Colon (tissue), 2 donors: ENCODE measurements at regions not wholly inside any gene's neighbourhood (a gene's known extent, or its start where the extent isn't known, plus 50 kb on each side); places are given as distances from the start of the nearest gene placed in this dataset.
"Not testable (repeated sequence)": the region's sequence is repeated elsewhere in the genome, so short reads cannot be mapped to it uniquely, and the experiment has no call there.

Source experiments
- FAIRE-seq: peaks from 2 replicates; lab custom pipeline; 2012; peaks lifted over from hg19 to GRCh38; lab: Jason Lieb, UNC
- donor health status: control.
- donor health status: control.

DNA sequence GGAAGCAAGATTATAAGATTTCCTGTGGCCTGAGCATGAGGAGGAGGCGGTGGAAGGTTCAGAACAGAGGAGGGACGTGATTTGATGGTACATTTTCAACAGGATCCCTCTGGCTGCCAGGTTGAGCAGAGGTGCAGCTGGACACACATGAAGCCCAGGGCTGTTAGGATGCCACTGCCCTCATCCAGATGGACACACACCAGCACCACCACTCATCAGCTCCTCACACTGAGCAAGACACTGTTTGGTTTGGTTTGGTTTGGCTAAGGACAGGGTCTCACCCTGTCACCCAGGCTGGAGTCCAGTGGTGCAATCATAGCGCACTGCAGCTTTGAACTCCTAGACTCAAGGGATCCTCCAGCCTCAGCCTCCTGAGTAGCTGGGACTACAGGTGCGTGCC is 402.6 kb upstream of the C16orf82 start:
- FAIRE-seq = no peak

GRCh38 chr16:26665166-26665939 is 401.4 kb upstream of the C16orf82 start:
- no peak for FAIRE-seq

DNA sequence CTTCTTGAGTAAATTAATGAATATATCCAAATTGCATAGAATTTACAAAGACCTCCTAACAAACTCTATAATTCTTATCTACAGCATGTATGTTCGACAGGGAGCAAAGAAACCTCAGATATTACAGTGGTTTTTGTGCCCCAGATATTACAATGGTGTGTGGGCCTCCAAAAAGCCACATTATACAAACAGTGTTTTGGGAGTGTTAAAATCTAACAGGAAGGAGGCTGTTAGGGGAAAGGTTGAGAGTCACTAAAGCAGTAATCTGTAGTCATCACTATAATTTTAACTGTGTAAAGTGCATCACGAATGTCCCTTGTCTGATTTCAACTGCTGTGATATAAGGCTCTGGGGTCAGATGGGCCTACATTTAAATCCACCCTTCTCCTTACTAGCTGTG is 400.2 kb upstream of the C16orf82 start:
- no peak for FAIRE-seq

- FAIRE-seq = no peak
Measured at GRCh38 chr16:26667307-26667706, 399.4 kb upstream of the C16orf82 start.

DNA sequence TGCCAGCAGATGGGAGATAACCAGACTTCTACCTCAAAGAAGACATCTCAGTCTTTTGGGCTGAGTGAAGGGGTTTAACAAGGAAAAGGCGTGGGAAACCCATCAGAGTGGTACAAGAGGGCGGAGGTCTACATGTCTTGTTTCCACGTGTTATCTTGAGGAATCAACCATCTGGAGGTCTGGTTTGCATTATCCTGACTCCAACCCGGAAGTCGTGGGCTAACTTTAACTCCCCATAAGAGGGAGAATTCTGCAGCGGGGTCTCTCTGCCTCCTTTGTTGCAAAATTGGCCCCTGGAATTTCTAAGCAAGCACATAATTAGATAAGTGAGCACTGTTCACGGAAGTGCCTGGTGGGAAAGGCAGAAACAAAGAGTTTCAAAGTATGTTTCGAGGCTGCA is 398.7 kb upstream of the C16orf82 start:
- FAIRE-seq = no peak

GRCh38 chr16:26672206-26672605 is 394.5 kb upstream of the C16orf82 start:
- FAIRE-seq = no peak

DNA sequence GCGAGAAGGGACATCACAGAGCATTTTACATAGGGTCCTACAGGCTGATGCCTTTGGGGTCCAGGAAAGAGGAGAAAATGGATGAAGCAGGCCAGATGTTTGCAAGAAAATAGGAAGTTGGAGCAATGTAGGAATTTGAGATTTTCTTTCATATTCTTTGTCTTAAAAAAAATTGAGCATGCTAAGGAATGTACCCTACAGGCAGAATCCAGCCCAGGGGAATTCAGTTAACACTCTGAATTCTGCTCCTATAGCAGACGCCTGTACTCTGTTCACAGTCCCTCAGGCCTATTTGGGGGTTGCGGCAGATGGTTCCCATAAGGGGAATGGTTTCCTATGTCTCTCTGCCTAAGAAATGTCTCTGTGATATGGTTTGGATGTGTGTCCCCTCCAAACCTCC is 393.7 kb upstream of the C16orf82 start:
- no peak for FAIRE-seq

DNA sequence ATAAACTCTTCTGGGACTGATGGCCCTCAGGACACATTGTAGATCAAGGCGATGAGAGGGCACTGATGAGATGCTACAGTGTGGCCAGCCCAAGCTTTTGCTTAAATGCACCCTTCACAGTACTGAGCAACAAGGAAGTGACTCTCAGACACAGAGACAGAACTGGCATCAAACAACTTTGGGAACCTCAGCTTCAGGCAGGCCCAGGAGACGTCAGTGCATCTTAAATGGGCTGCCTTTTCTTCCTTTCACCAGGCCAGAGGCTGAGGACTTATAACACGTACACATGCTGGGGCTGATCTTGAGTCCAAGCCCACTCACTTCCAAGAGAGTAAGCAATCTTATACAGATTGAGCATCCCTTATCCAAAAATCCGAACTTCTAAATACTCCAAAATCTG is 386.1 kb upstream of the C16orf82 start:
- no peak for FAIRE-seq

DNA sequence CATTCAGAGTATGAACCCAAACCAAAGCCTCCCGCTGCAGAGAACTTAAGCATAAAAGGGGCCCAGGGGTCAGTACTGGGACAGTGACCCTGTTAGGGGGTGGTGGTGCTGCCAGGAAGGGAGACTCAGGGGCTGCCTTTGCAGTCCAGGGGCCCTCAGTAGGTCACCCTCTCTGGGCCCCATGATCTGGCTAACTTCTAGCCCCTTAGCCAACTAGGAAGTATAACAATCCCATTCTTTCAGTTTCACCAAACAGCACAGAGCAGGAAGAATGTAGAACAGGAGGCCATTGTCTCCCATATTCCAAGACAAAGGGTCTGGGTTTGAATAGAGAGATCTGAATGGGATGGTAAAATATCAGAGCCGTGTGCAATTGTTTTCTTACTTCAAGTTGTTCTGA is 378.6 kb upstream of the C16orf82 start:
- FAIRE-seq = no peak

DNA sequence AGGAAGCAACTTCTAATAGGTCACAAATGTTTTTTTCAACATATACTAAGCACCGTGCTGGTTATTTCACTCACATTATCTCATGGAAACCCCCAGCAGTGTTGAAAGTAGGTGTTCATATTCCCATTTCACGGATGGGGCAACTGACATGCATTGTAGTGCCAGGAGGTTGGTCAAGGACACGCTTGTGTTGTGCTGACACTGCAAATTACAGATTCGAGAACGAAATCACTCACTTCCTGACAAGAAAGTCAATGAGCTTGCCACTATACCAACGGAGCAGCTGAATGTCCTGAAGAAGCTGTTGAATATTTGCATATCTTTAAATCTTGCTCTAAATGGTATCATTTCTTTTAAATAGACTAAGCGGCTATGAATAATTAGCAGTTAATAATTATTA is 378.0 kb upstream of the C16orf82 start:
- no peak for FAIRE-seq

GRCh38 chr16:26692658-26693057 is 374.1 kb upstream of the C16orf82 start:
- no peak for FAIRE-seq

DNA sequence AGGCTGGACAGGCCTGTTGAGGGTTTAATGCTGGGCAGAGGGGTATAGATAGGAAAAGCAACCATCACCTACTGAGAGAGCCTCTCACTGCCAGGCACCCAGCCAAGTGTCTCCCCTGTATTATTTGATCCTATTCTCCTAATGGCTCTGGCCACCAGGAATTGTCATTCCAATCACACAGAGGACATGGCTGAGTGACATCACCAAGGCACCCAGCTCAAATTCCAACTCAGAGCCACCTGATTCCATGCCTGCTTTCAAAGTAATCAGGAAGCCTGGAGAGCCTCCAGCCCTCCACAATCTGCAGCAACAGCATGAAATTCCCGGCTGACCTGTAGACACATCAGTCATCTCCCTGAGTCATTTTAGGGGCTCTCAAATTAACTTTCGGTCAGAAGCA is 368.9 kb upstream of the C16orf82 start:
- no peak for FAIRE-seq

- FAIRE-seq = no peak
Measured at GRCh38 chr16:26700250-26700649, 366.5 kb upstream of the C16orf82 start.

DNA sequence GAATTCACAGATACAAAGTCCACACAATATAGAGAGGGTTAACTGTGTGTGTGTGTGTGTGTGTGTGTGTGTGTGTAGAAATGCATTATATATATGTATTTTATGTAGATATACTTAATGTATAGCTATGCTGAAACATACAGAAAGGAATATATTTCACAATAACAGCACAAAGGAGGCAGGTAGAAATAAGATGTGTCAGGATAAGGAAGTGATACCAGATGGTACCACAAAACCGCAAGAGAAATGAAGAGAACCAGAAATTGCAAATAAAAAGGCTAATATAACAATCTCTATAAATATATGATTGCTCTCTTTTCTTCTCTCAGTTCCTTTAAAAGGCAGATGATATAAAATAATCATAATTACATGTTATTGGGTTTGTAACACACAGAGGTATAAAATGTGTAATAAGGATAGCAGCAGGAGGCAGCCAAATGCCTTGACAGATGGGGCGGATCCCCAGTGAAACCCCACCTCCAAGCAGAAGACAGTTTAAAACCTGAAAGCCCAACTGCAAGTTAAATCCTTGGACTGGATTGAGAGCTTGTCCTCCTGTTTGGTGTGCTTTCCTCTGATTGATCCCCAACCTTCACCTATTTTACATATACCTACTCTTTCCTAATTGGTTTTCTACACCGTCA is 365.4 kb upstream of the C16orf82 start:
- no peak for FAIRE-seq

DNA sequence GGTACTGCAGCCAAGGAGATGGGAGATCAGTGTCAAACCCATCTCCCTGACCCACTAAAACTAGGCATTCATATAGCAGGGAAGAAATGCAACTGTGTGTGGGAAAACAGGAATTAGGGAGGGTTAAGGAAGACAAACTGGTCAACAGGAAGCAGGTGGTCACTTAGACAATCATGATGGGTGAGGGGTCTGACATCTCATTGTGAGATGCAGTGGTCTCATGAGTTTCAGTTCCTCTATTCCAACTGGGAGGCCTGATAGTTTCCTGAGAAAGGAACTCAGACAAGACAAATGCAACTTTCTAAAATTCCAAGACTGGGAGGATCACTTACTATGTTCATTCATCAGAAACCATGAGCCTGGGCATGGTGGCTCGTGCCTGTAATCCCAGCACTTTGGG is 361.4 kb upstream of the C16orf82 start:
- FAIRE-seq = no peak

DNA sequence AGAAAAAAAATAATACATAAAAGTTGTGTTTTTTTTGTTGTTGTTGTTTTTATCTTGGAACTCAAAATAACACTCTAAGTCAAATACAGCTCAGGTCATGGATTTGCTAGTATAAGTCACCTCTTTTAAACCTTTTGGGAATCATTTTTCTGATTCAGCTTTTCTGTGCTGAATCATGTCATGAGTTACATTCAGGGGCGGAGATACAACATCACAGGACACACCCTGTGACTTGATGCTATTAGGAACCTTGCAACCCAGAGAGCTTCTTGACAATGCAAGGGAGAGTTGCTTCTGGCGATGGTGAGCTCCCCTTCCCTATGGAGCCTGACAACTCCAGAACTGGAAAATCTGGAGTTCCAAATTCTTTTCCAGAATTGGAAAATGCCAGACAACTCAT is 358.3 kb upstream of the C16orf82 start:
- FAIRE-seq = no peak

DNA sequence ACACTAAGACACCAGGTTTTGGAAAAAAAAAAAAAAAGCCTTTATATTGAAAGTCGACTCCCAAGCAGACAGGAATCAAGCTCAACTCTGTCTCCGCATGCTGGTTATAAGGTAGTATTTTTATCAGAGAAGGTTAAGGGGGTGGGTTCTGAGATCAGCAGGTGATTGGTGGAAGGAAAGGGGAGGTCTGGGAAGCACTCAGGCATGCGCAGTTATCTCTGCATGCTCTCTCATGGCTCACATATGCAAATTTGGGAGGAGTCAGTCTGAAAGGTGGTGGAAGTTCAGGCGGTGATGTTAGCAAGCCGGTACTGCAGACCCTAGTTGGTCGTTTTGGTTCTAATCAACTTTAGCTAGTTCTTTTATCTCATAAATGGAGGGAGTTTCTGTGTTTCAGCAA is 357.6 kb upstream of the C16orf82 start:
- FAIRE-seq = no peak

DNA sequence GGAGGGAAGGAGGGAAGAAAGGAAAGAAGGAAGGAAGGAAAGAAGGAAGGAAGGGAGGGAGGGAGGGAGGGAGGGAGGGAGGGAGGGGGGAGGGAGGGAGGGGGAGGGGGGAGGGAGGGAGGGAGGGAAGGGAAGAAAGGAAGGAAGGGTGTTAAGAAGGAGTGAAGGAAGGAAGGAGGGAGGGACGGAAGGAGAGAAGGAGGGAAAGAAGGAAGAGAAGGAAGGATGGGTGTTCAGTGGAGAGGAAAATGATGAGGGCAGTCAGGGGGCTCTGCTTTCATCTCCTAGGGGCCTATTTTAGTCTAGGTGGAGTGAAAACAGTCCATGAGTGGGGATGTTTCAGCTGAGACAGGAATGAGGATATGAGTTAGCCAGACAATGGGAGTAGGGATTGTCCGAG is 357.0 kb upstream of the C16orf82 start:
- FAIRE-seq = no peak

DNA sequence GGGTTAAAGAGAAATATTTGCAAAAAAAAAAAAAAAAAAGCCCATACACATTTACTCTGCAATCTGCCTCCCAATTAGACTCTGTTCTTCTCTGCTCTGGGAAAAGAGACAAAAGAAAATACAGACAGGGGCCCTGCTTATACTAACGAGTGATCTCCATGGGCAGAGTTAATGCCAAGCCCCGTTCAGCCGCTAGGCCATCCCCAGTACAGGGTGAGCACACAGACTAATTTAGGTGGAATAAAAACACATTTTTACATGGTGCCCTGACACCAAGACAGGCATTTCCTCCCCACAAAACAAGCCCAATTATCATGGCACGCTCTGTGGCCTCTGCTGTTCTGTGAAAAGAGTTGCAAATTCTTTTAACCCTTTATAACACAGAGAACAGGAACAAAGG is 356.3 kb upstream of the C16orf82 start:
- no peak for FAIRE-seq

- FAIRE-seq = no peak
Measured at GRCh38 chr16:26712876-26713275, 353.9 kb upstream of the C16orf82 start.

DNA sequence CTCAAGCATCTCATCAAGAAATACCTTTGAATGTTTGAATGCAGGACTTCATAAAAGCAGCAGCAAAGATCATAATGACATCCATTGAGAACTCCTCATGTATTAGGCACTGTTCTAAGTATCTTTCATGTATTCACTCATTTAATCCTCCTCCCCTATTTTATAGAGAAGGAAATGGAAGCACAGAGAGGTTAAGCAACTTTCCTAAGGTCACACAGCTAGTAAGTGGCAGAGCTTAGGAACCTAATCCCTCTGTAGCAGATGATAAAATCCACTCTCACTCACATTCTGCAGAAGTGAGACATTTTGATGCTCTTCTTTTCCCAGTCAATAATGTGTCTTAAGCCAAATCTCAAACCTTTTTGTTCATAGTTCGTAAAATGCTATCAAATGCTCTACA is 350.8 kb upstream of the C16orf82 start:
- FAIRE-seq = no peak

DNA sequence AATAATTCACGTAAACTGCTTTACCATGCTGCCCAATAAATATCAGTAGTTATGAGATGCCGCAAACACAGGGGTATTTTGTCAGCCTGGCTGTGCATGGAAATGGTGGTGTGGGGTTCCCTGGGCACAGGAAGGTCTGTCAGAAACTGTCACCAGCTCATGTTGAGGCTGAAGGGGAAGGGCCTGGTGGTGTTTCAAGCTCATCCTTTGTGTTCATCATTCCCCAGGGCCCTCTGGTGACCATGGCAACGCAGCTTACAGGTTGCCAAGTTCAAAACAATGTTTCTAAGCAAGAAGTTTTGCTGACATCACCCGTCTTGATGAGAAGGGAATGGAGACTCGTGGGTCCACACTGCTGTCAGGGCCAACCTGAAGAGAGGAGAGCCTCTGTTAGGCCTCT is 348.9 kb upstream of the C16orf82 start:
- FAIRE-seq = no peak

DNA sequence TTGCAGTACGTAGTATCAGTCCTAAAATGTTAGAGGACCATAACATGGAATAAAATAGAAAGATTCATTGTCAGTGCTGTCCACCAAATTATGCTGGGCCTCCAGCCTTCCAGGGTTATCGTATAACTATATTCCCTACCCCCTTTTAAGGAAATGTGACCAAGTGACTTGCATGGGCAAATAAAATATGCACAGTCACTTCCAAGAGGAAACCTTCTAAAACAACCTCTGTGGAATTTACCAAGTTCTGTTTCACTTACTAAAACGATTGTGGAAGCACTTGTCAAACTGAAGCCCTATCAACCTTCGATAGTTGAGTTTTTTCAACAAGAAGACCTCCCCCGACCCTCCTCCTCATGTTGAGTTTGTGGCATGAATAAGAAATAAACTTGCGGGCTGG is 345.4 kb upstream of the C16orf82 start:
- no peak for FAIRE-seq

GRCh38 chr16:26721957-26722356 is 344.8 kb upstream of the C16orf82 start:
- FAIRE-seq = not testable (repeated sequence)
